ENCODE measurements at regions not wholly inside any gene's neighbourhood (a gene's known extent, or its start where the extent isn't known, plus 50 kb on each side); places are given as distances from the start of the nearest gene placed in this dataset.

GRCh38 chr4:186854256-186854655 lies 130.6 kb upstream of the FAT1 start:
- DNase-seq (ENCODE audit: low read depth, low spot score) (no peak), FAIRE-seq (no peak)
- H3K4me3 ChIP-seq (ENCODE audit: control insufficient read depth in 2 of 3, extremely low read depth in 1 of 3, insufficient read depth in 2 of 3, low read depth in 1 of 3, low read length in 3 of 3): no peak overlapping the region
- dilution Hi-C loops (cut with MboI; ENCODE audit: extremely low pct_ligation_motif_present, low sequenced_read_pairs): no loop called here
- H3K79me2 ChIP-seq (ENCODE audit: control insufficient read depth, insufficient read depth, low read length): no peaks in the 10 kb centered on the region
- H3K9ac ChIP-seq (ENCODE audit: control insufficient read depth, extremely low read depth, insufficient read depth, low read length): no peak overlapping the region
- H3K9me1 ChIP-seq (ENCODE audit: control insufficient read depth, extremely low read depth, insufficient read depth, low read length): no peaks in the 10 kb centered on the region
- peaks cover 9% of the 10 kb centered on the region for H3K4me1 ChIP-seq (ENCODE audit: control insufficient read depth, extremely low read depth, insufficient read depth, low read length)
- H3K27me3 ChIP-seq (ENCODE audit: control insufficient read depth, extremely low read depth, insufficient read depth, low read length): no peaks in the 10 kb centered on the region
- no peak overlapping the region for H2AFZ ChIP-seq (ENCODE audit: control insufficient read depth, low read length)
- H3K4me2 ChIP-seq (ENCODE audit: control insufficient read depth, extremely low read depth, insufficient read depth, low read depth, low read length): no peak overlapping the region
- TF ChIP-seq EZH2 (IDR thresholded peaks at IDR 0.05; ENCODE audit: low read length) (no peak), CTCF (optimal IDR thresholded peaks at IDR 0.05 in 1 of 3, IDR thresholded peaks at IDR 0.05 in 1 of 3, conservative IDR thresholded peaks at IDR 0.05 in 1 of 3; ENCODE audit: extremely low read depth in 1 of 3, insufficient read depth in 2 of 3, low read length in 3 of 3) (no peak)
- no peaks in the 10 kb centered on the region for H3K36me3 ChIP-seq (ENCODE audit: control insufficient read depth in 2 of 2, extremely low read depth in 1 of 2, insufficient read depth in 2 of 2, low read length in 2 of 2)
- H3K9me3 ChIP-seq (ENCODE audit: control insufficient read depth, low read depth, low read length): no peaks in the 10 kb centered on the region
- H4K20me1 ChIP-seq (ENCODE audit: control insufficient read depth, extremely low read depth, insufficient read depth, low read length): no peaks in the 10 kb centered on the region
- no peak overlapping the region for H3K27ac ChIP-seq (ENCODE audit: control insufficient read depth, insufficient read depth, low read length)

- dilution Hi-C loops (cut with MboI; ENCODE audit: extremely low pct_ligation_motif_present, low sequenced_read_pairs): no loop called here
- Histone ChIP-seq H2AFZ (ENCODE audit: control insufficient read depth, low read length) (no peak overlapping the region), H3K27ac (ENCODE audit: control insufficient read depth, insufficient read depth, low read length) (no peak overlapping the region), H3K9me3 (ENCODE audit: control insufficient read depth, low read depth, low read length) (no peaks in the 10 kb centered on the region), H3K9ac (ENCODE audit: control insufficient read depth, extremely low read depth, insufficient read depth, low read length) (no peak overlapping the region), H3K27me3 (ENCODE audit: control insufficient read depth, extremely low read depth, insufficient read depth, low read length) (no peaks in the 10 kb centered on the region), H3K79me2 (ENCODE audit: control insufficient read depth, insufficient read depth, low read length) (no peaks in the 10 kb centered on the region), H3K4me3 (ENCODE audit: control insufficient read depth in 2 of 3, extremely low read depth in 1 of 3, insufficient read depth in 2 of 3, low read depth in 1 of 3, low read length in 3 of 3) (no peak overlapping the region), H3K4me2 (ENCODE audit: control insufficient read depth, extremely low read depth, insufficient read depth, low read depth, low read length) (no peak overlapping the region), H4K20me1 (ENCODE audit: control insufficient read depth, extremely low read depth, insufficient read depth, low read length) (no peaks in the 10 kb centered on the region), H3K36me3 (ENCODE audit: control insufficient read depth in 2 of 2, extremely low read depth in 1 of 2, insufficient read depth in 2 of 2, low read length in 2 of 2) (no peaks in the 10 kb centered on the region), H3K9me1 (ENCODE audit: control insufficient read depth, extremely low read depth, insufficient read depth, low read length) (no peaks in the 10 kb centered on the region), H3K4me1 (ENCODE audit: control insufficient read depth, extremely low read depth, insufficient read depth, low read length) (peaks cover 9% of the 10 kb centered on the region)
- DNase-seq (ENCODE audit: low read depth, low spot score) (no peak), FAIRE-seq (no peak)
- TF ChIP-seq EZH2 (IDR thresholded peaks at IDR 0.05; ENCODE audit: low read length) (no peak), CTCF (optimal IDR thresholded peaks at IDR 0.05 in 1 of 3, IDR thresholded peaks at IDR 0.05 in 1 of 3, conservative IDR thresholded peaks at IDR 0.05 in 1 of 3; ENCODE audit: extremely low read depth in 1 of 3, insufficient read depth in 2 of 3, low read length in 3 of 3) (no peak)
Measured at GRCh38 chr4:186855111-186855510, 131.5 kb upstream of the FAT1 start.
